Keratinocyte (primary cell): ENCODE measurements at regions not wholly inside any gene's neighbourhood (a gene's known extent, or its start where the extent isn't known, plus 50 kb on each side); places are given as distances from the start of the nearest gene placed in this dataset.

Experiments used
- EZH2 ChIP-seq: IDR thresholded peaks from one replicate; pipeline ENCODE4 v1.6.1; 2012; ENCODE audit warnings: inconsistent platforms, mild to moderate bottlenecking, low read length, moderate library complexity
- TF ChIP-seq, protein P1 (sequence below), 3 experiments: IDR thresholded peaks in 1 of 3; conservative IDR thresholded peaks in 1 of 3; optimal IDR thresholded peaks in 1 of 3; 2 replicates in 2 of 3; 3 replicates in 1 of 3; pipeline versions ENCODE3 to v1.5.1; 2011; ENCODE audit warnings: low read length in 3 of 3, mild to moderate bottlenecking in 3 of 3, moderate library complexity in 2 of 3, control low read depth in 1 of 3, inconsistent platforms in 1 of 3; ENCODE audit not compliant: insufficient read depth in 2 of 3; ENCODE audit errors: extremely low read depth in 1 of 3

DNA sequence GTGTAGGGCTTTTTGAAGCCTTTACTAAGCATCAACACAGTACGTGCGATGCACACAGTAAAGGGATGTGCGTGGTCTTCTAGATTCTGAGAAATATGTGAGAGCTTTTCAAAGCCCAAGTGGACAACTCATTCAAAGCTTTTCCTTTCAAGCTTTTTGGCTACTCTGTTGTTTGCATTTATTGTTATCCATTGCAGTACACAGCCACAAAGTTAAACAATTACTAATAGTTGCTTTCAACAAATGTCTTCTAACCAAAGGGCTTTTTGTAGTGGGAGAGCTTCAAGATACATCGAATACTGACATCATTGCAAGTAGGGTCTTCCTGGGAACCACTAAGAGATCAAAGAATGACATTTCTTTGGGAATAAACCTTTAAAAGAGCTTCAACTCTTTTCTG lies 97.9 kb upstream of the ETV3 start:
- TF ChIP-seq, protein P1, sequence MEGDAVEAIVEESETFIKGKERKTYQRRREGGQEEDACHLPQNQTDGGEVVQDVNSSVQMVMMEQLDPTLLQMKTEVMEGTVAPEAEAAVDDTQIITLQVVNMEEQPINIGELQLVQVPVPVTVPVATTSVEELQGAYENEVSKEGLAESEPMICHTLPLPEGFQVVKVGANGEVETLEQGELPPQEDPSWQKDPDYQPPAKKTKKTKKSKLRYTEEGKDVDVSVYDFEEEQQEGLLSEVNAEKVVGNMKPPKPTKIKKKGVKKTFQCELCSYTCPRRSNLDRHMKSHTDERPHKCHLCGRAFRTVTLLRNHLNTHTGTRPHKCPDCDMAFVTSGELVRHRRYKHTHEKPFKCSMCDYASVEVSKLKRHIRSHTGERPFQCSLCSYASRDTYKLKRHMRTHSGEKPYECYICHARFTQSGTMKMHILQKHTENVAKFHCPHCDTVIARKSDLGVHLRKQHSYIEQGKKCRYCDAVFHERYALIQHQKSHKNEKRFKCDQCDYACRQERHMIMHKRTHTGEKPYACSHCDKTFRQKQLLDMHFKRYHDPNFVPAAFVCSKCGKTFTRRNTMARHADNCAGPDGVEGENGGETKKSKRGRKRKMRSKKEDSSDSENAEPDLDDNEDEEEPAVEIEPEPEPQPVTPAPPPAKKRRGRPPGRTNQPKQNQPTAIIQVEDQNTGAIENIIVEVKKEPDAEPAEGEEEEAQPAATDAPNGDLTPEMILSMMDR (optimal IDR thresholded peaks at IDR 0.05 in 1 of 3, IDR thresholded peaks at IDR 0.05 in 1 of 3, conservative IDR thresholded peaks at IDR 0.05 in 1 of 3; ENCODE audit: extremely low read depth in 1 of 3, insufficient read depth in 2 of 3, low read length in 3 of 3): no peak
- no peak for TF ChIP-seq EZH2
